ENCODE measurements at regions not wholly inside any gene's neighbourhood (a gene's known extent, or its start where the extent isn't known, plus 50 kb on each side); places are given as distances from the start of the nearest gene placed in this dataset.

- no peak for TF ChIP-seq POLR2A (IDR thresholded peaks at IDR 0.05)
- no peak for TF ChIP-seq CTCF (IDR thresholded peaks at IDR 0.05)
These were observed 111.9 kb upstream of the TSC22D2 start for GRCh38 chr3:150296123-150296735.
